Neuronal stem cell (in vitro differentiated cells): ENCODE measurements at regions not wholly inside any gene's neighbourhood (a gene's known extent, or its start where the extent isn't known, plus 50 kb on each side); places are given as distances from the start of the nearest gene placed in this dataset.

ENCODE experiments used
- DNase-seq: peaks from one replicate; pipeline ENCODE4 v3.0.0-alpha.2; 2013; ENCODE audit warnings: low spot score
- H2AFZ ChIP-seq: one replicate; pipeline ENCODE4 v1.6.1; 2013; ENCODE audit warnings: mild to moderate bottlenecking, low read length, inconsistent platforms
- H2AK5ac ChIP-seq: 2 replicates; pipeline ENCODE4 v1.6.1; 2013; ENCODE audit warnings: low read depth, mild to moderate bottlenecking, inconsistent platforms, low read length, moderate library complexity, mixed read lengths
- H2BK120ac ChIP-seq: 2 replicates; pipeline ENCODE4 v1.6.1; 2013; ENCODE audit warnings: low read depth, mild to moderate bottlenecking, inconsistent platforms, low read length, moderate library complexity, mixed read lengths
- H2BK12ac ChIP-seq: one replicate; pipeline ENCODE4 v1.6.1; 2013; ENCODE audit warnings: low read length, inconsistent platforms
- H2BK15ac ChIP-seq: 2 replicates; pipeline ENCODE4 v1.6.1; 2013; ENCODE audit warnings: mild to moderate bottlenecking, low read length, inconsistent platforms, mixed read lengths
- H2BK5ac ChIP-seq: one replicate; pipeline ENCODE4 v1.6.1; 2013; ENCODE audit warnings: inconsistent platforms, mild to moderate bottlenecking, low read length, moderate library complexity
- H3K14ac ChIP-seq: one replicate; pipeline ENCODE4 v1.6.1; 2013; ENCODE audit warnings: low read length, inconsistent platforms
- H3K18ac ChIP-seq: 2 replicates; pipeline ENCODE4 v1.6.1; 2013; ENCODE audit warnings: low read length, inconsistent platforms
- H3K23ac ChIP-seq: 2 replicates; pipeline ENCODE4 v1.6.1; 2013; ENCODE audit warnings: low read depth, mild to moderate bottlenecking, mixed read lengths, low read length, inconsistent platforms; ENCODE audit not compliant: poor library complexity
- H3K27ac ChIP-seq: replicated peaks from 3 replicates; pipeline ENCODE4 v1.5.1; 2013; ENCODE audit warnings: low read length, inconsistent platforms
- H3K27me3 ChIP-seq, 3 experiments: 2 replicates each; pipeline ENCODE4 v1.6.1; 2013; ENCODE audit warnings: low read length in 3 of 3, mild to moderate bottlenecking in 2 of 3, inconsistent platforms in 1 of 3, low read depth in 1 of 3, mixed read lengths in 1 of 3, moderate library complexity in 1 of 3; ENCODE audit not compliant: control insufficient read depth in 3 of 3, insufficient read depth in 3 of 3
- H3K36me3 ChIP-seq, 2 donors: replicated peaks in 1 of 2; 2 replicates each; pipeline ENCODE4 v1.6.1; 2013; ENCODE audit warnings: low read length in 2 of 2; ENCODE audit not compliant: control insufficient read depth in 2 of 2, insufficient read depth in 2 of 2
- H3K4ac ChIP-seq: 2 replicates; pipeline ENCODE4 v1.6.1; 2013; ENCODE audit warnings: inconsistent platforms, mild to moderate bottlenecking, low read length, moderate library complexity
- H3K4me1 ChIP-seq, 2 donors: 1 replicate in 1 of 2; 2 replicates in 1 of 2; pipeline ENCODE4 v1.6.1; 2013; ENCODE audit warnings: low read length in 2 of 2, low read depth in 1 of 2; ENCODE audit not compliant: control insufficient read depth in 2 of 2, insufficient read depth in 1 of 2
- H3K4me2 ChIP-seq: one replicate; pipeline ENCODE4 v1.6.1; 2013; ENCODE audit warnings: mild to moderate bottlenecking, low read length, inconsistent platforms; ENCODE audit not compliant: insufficient read depth, poor library complexity, severe bottlenecking
- H3K4me3 ChIP-seq, 2 donors: 2 replicates each; pipeline ENCODE4 v1.5.1; 2013; ENCODE audit warnings: low read length in 2 of 2, mild to moderate bottlenecking in 2 of 2, inconsistent platforms in 1 of 2, moderate library complexity in 1 of 2
- H3K79me1 ChIP-seq: one replicate; pipeline ENCODE4 v1.6.1; 2013; ENCODE audit warnings: low read depth, mild to moderate bottlenecking, inconsistent platforms, low read length, moderate library complexity
- H3K9ac ChIP-seq: one replicate; pipeline ENCODE4 v1.6.1; 2013; ENCODE audit warnings: mild to moderate bottlenecking, low read depth, low read length, inconsistent platforms; ENCODE audit not compliant: poor library complexity
- H3K9me3 ChIP-seq, 2 donors: replicated peaks in 1 of 2; 2 replicates each; pipeline versions ENCODE3 to v1.6.1; 2013; ENCODE audit warnings: low read length in 2 of 2, mild to moderate bottlenecking in 2 of 2, inconsistent platforms in 1 of 2, low read depth in 1 of 2, mixed read lengths in 1 of 2, moderate library complexity in 1 of 2; ENCODE audit not compliant: control insufficient read depth in 2 of 2, insufficient read depth in 1 of 2
- H4K8ac ChIP-seq: one replicate; pipeline ENCODE4 v1.6.1; 2013; ENCODE audit warnings: low read depth, mild to moderate bottlenecking, inconsistent platforms, low read length, moderate library complexity
- H4K91ac ChIP-seq: one replicate; pipeline ENCODE4 v1.6.1; 2013; ENCODE audit warnings: low read length, low read depth, mild to moderate bottlenecking, inconsistent platforms; ENCODE audit not compliant: poor library complexity
- WGBS, 2 donors: extraction: QIAGEN DNeasy Blood & Tissue Kit; methylation state at CpG; one replicate each; pipeline ENCODE4 v1.1.7; 2013; ENCODE audit warnings: missing lambda C conversion rate in 2 of 2, mixed read lengths in 1 of 2; ENCODE audit not compliant: insufficient read length in 2 of 2, insufficient replicate concordance in 1 of 2; ENCODE audit errors: extremely low coverage in 2 of 2; 5-methylcytosine and 5-hydroxymethylcytosine counted together

DNA sequence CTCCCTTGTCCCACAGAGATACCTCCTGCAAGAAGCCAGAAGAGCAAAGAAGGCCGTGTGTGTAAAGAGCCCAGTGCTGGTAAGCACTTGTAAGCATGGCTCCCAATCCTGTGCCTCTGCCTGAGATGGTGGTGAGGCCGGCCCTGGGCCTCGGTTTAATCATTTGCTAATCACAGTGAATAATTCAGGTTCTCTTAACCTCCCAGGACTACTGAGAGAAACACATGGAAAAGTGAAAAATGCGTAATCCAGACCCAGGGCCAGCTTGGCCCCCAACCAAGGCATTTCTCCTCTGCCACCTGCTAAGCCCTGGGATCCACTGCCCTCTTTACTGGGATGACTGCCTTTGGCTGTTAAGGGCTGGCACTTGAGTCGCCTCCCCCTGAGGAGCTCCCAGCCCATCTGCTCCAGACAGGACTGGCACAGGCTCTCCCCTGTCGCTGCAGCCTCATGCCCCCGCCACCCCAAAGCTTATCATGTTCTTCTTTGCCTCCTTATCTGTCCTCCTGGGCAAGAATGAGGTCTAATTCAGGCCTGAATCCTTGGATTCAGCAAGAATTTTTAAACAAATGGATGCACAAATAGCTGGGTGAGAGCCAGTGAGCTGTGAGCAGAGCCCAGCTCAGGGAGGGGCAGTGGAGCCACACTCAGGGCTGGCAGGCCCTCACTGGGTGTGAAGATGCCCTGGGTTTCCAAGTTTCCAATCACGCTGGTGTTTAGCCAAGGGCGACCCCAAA, 193.9 kb upstream of the HS6ST1 start:
- Histone ChIP-seq H3K36me3 (no peaks in the 10 kb centered on the region), H3K18ac (peak overlapping the region; percentile 20), H3K9ac (no peak overlapping the region), H2BK5ac (no peak overlapping the region), H2AFZ (no peak overlapping the region), H2AK5ac (peak overlapping the region; percentile 17), H2BK15ac (no peak overlapping the region), H3K27me3 (no peaks in the 10 kb centered on the region), H3K23ac (peak overlapping the region; percentile 25), H3K4me2 (no peak overlapping the region), H3K4me1 (no peaks in the 10 kb centered on the region), H3K4ac (no peak overlapping the region), H2BK120ac (no peak overlapping the region), H4K8ac (no peak overlapping the region), H3K79me1 (no peaks in the 10 kb centered on the region), H2BK12ac (no peak overlapping the region), H3K4me3 (no peak overlapping the region), H3K9me3 (peaks cover 0 to 2% of the 10 kb centered on the region in 2 donors), H3K14ac (no peak overlapping the region), H4K91ac (no peak overlapping the region), H3K27ac (no peak overlapping the region)
- DNase-seq = no peak
- WGBS, 2 donors = no CpG with 5 or more reads among the region's 9 CpGs

GRCh38 chr2:128513116-128513960, 194.7 kb upstream of the HS6ST1 start:
- Histone ChIP-seq H2BK5ac (no peak overlapping the region), H3K27ac (no peak overlapping the region), H3K4ac (no peak overlapping the region), H4K91ac (no peak overlapping the region), H2AFZ (no peak overlapping the region), H2BK15ac (no peak overlapping the region), H2AK5ac (peak overlapping the region; percentile 66), H3K36me3 (no peaks in the 10 kb centered on the region), H3K9me3 (peaks cover 0 to 2% of the 10 kb centered on the region in 2 donors), H2BK120ac (no peak overlapping the region), H3K79me1 (no peaks in the 10 kb centered on the region), H3K23ac (no peak overlapping the region), H2BK12ac (peak overlapping the region; percentile 26), H3K4me1 (no peaks in the 10 kb centered on the region), H4K8ac (peak overlapping the region; percentile 78), H3K27me3 (no peaks in the 10 kb centered on the region), H3K4me3 (no peak overlapping the region), H3K18ac (peak overlapping the region; percentile 20), H3K9ac (no peak overlapping the region), H3K4me2 (no peak overlapping the region), H3K14ac (no peak overlapping the region)
- no CpG with 5 or more reads among the region's 12 CpGs for WGBS, 2 donors
- DNase-seq = no peak

DNA sequence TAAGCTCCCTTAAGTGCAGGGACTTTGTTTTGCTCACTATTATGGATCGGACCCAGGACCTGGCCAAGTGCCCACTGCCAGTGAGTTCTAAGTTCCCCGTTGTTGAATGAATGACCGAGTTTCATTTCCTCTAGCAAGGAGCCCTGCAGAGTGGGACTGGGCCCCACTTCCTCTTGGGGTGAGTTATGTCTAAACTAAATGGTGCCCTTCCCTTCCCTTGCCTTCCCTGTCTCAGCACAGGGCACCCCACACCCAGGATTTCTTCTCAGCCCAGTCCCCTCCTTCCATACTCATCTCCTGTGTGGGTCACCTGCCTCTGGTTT, 195.3 kb upstream of the HS6ST1 start:
- Histone ChIP-seq H3K36me3 (no peaks in the 10 kb centered on the region), H3K23ac (no peak overlapping the region), H2BK5ac (no peak overlapping the region), H3K14ac (no peak overlapping the region), H4K91ac (no peak overlapping the region), H2AK5ac (no peak overlapping the region), H3K79me1 (no peaks in the 10 kb centered on the region), H3K18ac (no peak overlapping the region), H4K8ac (no peak overlapping the region), H3K27me3 (no peaks in the 10 kb centered on the region), H3K4me1 (no peaks in the 10 kb centered on the region), H3K4ac (no peak overlapping the region), H2BK120ac (no peak overlapping the region), H3K4me3 (no peak overlapping the region), H2BK12ac (no peak overlapping the region), H3K9ac (no peak overlapping the region), H3K27ac (no peak overlapping the region), H2AFZ (no peak overlapping the region), H2BK15ac (no peak overlapping the region), H3K4me2 (no peak overlapping the region), H3K9me3 (no peaks in the 10 kb centered on the region)
- no CpG with 5 or more reads among the region's 3 CpGs for WGBS, 2 donors
- DNase-seq = no peak

GRCh38 chr2:128514555-128514955, 195.9 kb upstream of the HS6ST1 start:
- no peaks in the 10 kb centered on the region for H3K36me3 ChIP-seq
- no peak overlapping the region for H2BK15ac ChIP-seq
- H3K4me1 ChIP-seq = no peaks in the 10 kb centered on the region
- no peaks in the 10 kb centered on the region for H3K9me3 ChIP-seq
- no CpG with 5 or more reads among the region's 13 CpGs for WGBS, 2 donors
- no peak overlapping the region for H3K9ac ChIP-seq
- H3K4ac ChIP-seq = no peak overlapping the region
- peak overlapping the region; percentile 64 for H2AK5ac ChIP-seq
- no peaks in the 10 kb centered on the region for H3K27me3 ChIP-seq
- H3K18ac ChIP-seq = peak overlapping the region; percentile 76
- no peaks in the 10 kb centered on the region for H3K79me1 ChIP-seq
- DNase-seq = no peak
- H3K23ac ChIP-seq = no peak overlapping the region
- H3K27ac ChIP-seq = no peak overlapping the region
- no peak overlapping the region for H3K14ac ChIP-seq
- no peak overlapping the region for H2BK5ac ChIP-seq
- no peak overlapping the region for H4K8ac ChIP-seq
- H3K4me2 ChIP-seq = no peak overlapping the region
- H3K4me3 ChIP-seq = no peak overlapping the region
- H2BK12ac ChIP-seq = no peak overlapping the region
- no peak overlapping the region for H2BK120ac ChIP-seq
- no peak overlapping the region for H2AFZ ChIP-seq
- H4K91ac ChIP-seq = no peak overlapping the region
